PFSK-1 (cell line): ENCODE measurements at regions not wholly inside any gene's neighbourhood (a gene's known extent, or its start where the extent isn't known, plus 50 kb on each side); places are given as distances from the start of the nearest gene placed in this dataset.

Experiments
- POLR2AphosphoS5 ChIP-seq: IDR thresholded peaks from 2 replicates; pipeline ENCODE4 v1.6.1; 2012; ENCODE audit warnings: low read depth, mild to moderate bottlenecking, control low read depth, low read length, moderate library complexity
- SIN3A ChIP-seq: IDR thresholded peaks from 2 replicates; pipeline ENCODE4 v1.6.1; 2012; ENCODE audit warnings: mild to moderate bottlenecking, low read length, moderate library complexity, borderline replicate concordance; ENCODE audit not compliant: insufficient read depth
- TAF1 ChIP-seq: IDR thresholded peaks from 2 replicates; pipeline ENCODE4 v1.6.1; 2012; ENCODE audit warnings: low read length, control low read depth, borderline replicate concordance; ENCODE audit not compliant: insufficient read depth

DNA sequence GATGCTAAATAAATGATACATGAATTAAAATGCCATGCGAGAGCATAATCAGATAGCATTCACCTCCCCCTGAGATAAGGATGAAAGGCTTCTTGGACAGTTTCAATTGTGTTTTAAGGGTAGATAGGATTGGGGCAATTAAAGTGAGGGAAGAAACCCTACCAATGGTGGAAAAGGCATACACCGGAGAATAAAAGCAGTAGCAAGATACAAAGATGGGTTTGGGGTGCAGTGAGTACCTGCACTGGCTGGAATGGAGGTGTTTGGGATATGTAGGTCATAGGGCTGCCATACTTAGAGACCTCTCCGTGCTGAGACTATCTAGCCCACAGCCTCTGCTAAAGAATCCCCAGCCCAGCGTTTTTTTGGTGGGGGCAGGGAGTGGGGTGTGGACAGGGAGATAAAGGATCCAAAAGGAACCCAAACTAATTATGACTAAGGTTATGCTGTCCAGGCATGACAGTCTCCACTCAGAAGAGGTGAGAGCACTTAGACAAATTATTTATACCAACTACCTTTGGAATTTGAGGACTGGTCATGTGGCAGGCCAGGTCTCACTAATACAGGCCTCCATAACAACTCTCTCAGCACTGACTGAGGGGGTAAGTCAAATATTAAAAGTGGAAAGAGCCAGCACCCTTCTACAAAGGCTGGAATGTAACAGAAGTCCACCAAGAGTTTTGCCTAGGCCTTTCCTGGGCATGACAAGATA lies 280.8 kb downstream of the ADGB start:
- no peak for TF ChIP-seq POLR2AphosphoS5
- no peak for TF ChIP-seq SIN3A
- no peak for TF ChIP-seq TAF1
